Prostate gland (tissue), 2 donors: ENCODE measurements at regions not wholly inside any gene's neighbourhood (a gene's known extent, or its start where the extent isn't known, plus 50 kb on each side); places are given as distances from the start of the nearest gene placed in this dataset.

Source experiments
- POLR2AphosphoS5 ChIP-seq: sonication (generic); formaldehyde crosslinking; IDR thresholded peaks from one replicate; pipeline ENCODE4 v1.6.1; 2017; ENCODE audit warnings: antibody characterized with exemption
- TF ChIP-seq, protein P1 (sequence below), 4 experiments: fragments of 200-600 bp in 2 of 4; fragments of 450-650 bp in 2 of 4; sonication (generic) in 2 of 4; IDR thresholded peaks; 1 replicate in 3 of 4; 2 replicates in 1 of 4; pipeline ENCODE4 v1.5.1; 2016 to 2019; ENCODE audit warnings: antibody characterized with exemption in 4 of 4, mild to moderate bottlenecking in 2 of 4, moderate library complexity in 2 of 4

- TF ChIP-seq, protein P1, sequence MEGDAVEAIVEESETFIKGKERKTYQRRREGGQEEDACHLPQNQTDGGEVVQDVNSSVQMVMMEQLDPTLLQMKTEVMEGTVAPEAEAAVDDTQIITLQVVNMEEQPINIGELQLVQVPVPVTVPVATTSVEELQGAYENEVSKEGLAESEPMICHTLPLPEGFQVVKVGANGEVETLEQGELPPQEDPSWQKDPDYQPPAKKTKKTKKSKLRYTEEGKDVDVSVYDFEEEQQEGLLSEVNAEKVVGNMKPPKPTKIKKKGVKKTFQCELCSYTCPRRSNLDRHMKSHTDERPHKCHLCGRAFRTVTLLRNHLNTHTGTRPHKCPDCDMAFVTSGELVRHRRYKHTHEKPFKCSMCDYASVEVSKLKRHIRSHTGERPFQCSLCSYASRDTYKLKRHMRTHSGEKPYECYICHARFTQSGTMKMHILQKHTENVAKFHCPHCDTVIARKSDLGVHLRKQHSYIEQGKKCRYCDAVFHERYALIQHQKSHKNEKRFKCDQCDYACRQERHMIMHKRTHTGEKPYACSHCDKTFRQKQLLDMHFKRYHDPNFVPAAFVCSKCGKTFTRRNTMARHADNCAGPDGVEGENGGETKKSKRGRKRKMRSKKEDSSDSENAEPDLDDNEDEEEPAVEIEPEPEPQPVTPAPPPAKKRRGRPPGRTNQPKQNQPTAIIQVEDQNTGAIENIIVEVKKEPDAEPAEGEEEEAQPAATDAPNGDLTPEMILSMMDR (IDR thresholded peaks at IDR 0.05) = no peak
- TF ChIP-seq POLR2AphosphoS5 = no peak
Observed at GRCh38 chr6:94005835-94006234, 586.5 kb upstream of the EPHA7 start.
